H1 (cell line): ENCODE measurements at regions not wholly inside any gene's neighbourhood (a gene's known extent, or its start where the extent isn't known, plus 50 kb on each side); places are given as distances from the start of the nearest gene placed in this dataset.

Experiments
- ASH2L ChIP-seq: fragments of 200-600, 300-600 bp; sonication (generic); IDR thresholded peaks from one replicate; pipeline ENCODE4 v1.7.1; 2017; ENCODE audit warnings: low read length
- CBX5 ChIP-seq: fragments of 300-800, 300-1000 bp; sonication (generic); IDR thresholded peaks from 2 replicates; pipeline ENCODE4 v1.7.1; 2016; ENCODE audit warnings: antibody characterized with exemption, low read length, low read depth
- CBX8 ChIP-seq: fragments of 300-800, 300-1000 bp; sonication (generic); IDR thresholded peaks from 2 replicates; pipeline ENCODE4 v1.7.1; 2016; ENCODE audit warnings: low read depth, low read length, borderline replicate concordance
- RAD21 ChIP-seq, 2 experiments: IDR thresholded peaks in 1 of 2; conservative IDR thresholded peaks in 1 of 2; 2 replicates each; pipeline ENCODE4 v1.6.1; 2011; ENCODE audit warnings: low read depth in 2 of 2, low read length in 2 of 2, improper control_type of control experiment in 1 of 2, inconsistent platforms in 1 of 2, mild to moderate bottlenecking in 1 of 2, moderate library complexity in 1 of 2
- SRF ChIP-seq: IDR thresholded peaks from 2 replicates; pipeline ENCODE4 v1.6.1; 2011; ENCODE audit warnings: mild to moderate bottlenecking, low read depth, low read length, moderate library complexity
- SUZ12 ChIP-seq: fragments of 200-600 bp; sonication (generic); IDR thresholded peaks from 2 replicates; pipeline ENCODE4 v1.6.1; 2012; ENCODE audit warnings: mild to moderate bottlenecking, inconsistent platforms, low read length, moderate library complexity, mixed read lengths
- TF ChIP-seq, protein P1 (sequence below): IDR thresholded peaks from 2 replicates; pipeline ENCODE4 v1.6.1; 2012; ENCODE audit warnings: inconsistent platforms

GRCh38 chr5:122252319-122252718 lies 59.7 kb upstream of the SNCAIP start (continued):
- TF ChIP-seq CBX5 (no peak), SUZ12 (no peak), RAD21 (IDR thresholded peaks at IDR 0.05 in 1 of 2, conservative IDR thresholded peaks at IDR 0.05 in 1 of 2; ENCODE audit: low read depth in 2 of 2, low read length in 2 of 2) (no peak), CBX8 (no peak), SRF (no peak), ASH2L (no peak)
- TF ChIP-seq, protein P1, sequence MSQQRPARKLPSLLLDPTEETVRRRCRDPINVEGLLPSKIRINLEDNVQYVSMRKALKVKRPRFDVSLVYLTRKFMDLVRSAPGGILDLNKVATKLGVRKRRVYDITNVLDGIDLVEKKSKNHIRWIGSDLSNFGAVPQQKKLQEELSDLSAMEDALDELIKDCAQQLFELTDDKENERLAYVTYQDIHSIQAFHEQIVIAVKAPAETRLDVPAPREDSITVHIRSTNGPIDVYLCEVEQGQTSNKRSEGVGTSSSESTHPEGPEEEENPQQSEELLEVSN = no peak
